Stimulated activated naive CD8-positive, alpha-beta T cell treated with anti-CD3 and anti-CD28 coated beads, Interleukin-15, Interleukin-2, amounts not matched to agents 100 ng/mL and 50 ng/mL, for 24 hours (primary cell): ENCODE measurements at regions not wholly inside any gene's neighbourhood (a gene's known extent, or its start where the extent isn't known, plus 50 kb on each side); places are given as distances from the start of the nearest gene placed in this dataset.

Experiments
- H3K27ac Mint-ChIP-seq: one replicate; pipeline ENCODE4 v1.8.0; 2021; ENCODE audit warnings: mild to moderate bottlenecking, mixed read lengths
- H3K27me3 Mint-ChIP-seq: one replicate; pipeline ENCODE4 v1.8.0; 2021; ENCODE audit warnings: mixed read lengths
- H3K36me3 Mint-ChIP-seq: one replicate; pipeline ENCODE4 v1.8.0; 2021; ENCODE audit warnings: low read depth, mixed read lengths
- H3K4me1 Mint-ChIP-seq: one replicate; pipeline ENCODE4 v1.8.0; 2021; ENCODE audit warnings: low read depth, mixed read lengths
- H3K4me3 Mint-ChIP-seq: one replicate; pipeline ENCODE4 v1.8.0; 2021; ENCODE audit warnings: mild to moderate bottlenecking, mixed read lengths
- H3K9me3 Mint-ChIP-seq: one replicate; pipeline ENCODE4 v1.8.0; 2021; ENCODE audit warnings: mixed read lengths

- H3K4me1 Mint-ChIP-seq = no peaks in the 10 kb centered on the region
- H3K4me3 Mint-ChIP-seq = no peak overlapping the region
- H3K9me3 Mint-ChIP-seq = no peaks in the 10 kb centered on the region
- no peak overlapping the region for H3K27ac Mint-ChIP-seq
- H3K36me3 Mint-ChIP-seq = no peaks in the 10 kb centered on the region
- no peaks in the 10 kb centered on the region for H3K27me3 Mint-ChIP-seq
Observed at GRCh38 chr9:26301659-26302058, 590.9 kb downstream of the CAAP1 start.

GRCh38 chr9:26301046-26301445, 591.6 kb downstream of the CAAP1 start:
- H3K4me1 Mint-ChIP-seq = no peaks in the 10 kb centered on the region

GRCh38 chr9:26296910-26297572, 595.6 kb downstream of the CAAP1 start:
- Mint-ChIP-seq H3K9me3 (no peaks in the 10 kb centered on the region), H3K4me1 (no peaks in the 10 kb centered on the region), H3K27me3 (no peaks in the 10 kb centered on the region), H3K36me3 (no peaks in the 10 kb centered on the region), H3K27ac (no peak overlapping the region), H3K4me3 (no peak overlapping the region)

More at GRCh38 chr9:26301046-26301445, 591.6 kb downstream of the CAAP1 start:
- H3K4me3 Mint-ChIP-seq = no peak overlapping the region
- no peaks in the 10 kb centered on the region for H3K9me3 Mint-ChIP-seq
- H3K27me3 Mint-ChIP-seq = no peaks in the 10 kb centered on the region
- no peak overlapping the region for H3K27ac Mint-ChIP-seq
- H3K36me3 Mint-ChIP-seq = no peaks in the 10 kb centered on the region

- no peaks in the 10 kb centered on the region for H3K36me3 Mint-ChIP-seq
Observed at GRCh38 chr9:26292943-26293342, 599.7 kb downstream of the CAAP1 start.

GRCh38 chr9:26271495-26272122, 593.4 kb upstream of the TUSC1 start:
- H3K27me3 Mint-ChIP-seq = no peaks in the 10 kb centered on the region
- H3K36me3 Mint-ChIP-seq = no peaks in the 10 kb centered on the region
- no peak overlapping the region for H3K4me3 Mint-ChIP-seq
- no peaks in the 10 kb centered on the region for H3K4me1 Mint-ChIP-seq
- peaks cover 6% of the 10 kb centered on the region for H3K9me3 Mint-ChIP-seq
- no peak overlapping the region for H3K27ac Mint-ChIP-seq

More at GRCh38 chr9:26292943-26293342, 599.7 kb downstream of the CAAP1 start:
- H3K27me3 Mint-ChIP-seq = no peaks in the 10 kb centered on the region
- peaks cover 16% of the 10 kb centered on the region for H3K9me3 Mint-ChIP-seq
- no peaks in the 10 kb centered on the region for H3K4me1 Mint-ChIP-seq
- H3K27ac Mint-ChIP-seq = no peak overlapping the region
- no peak overlapping the region for H3K4me3 Mint-ChIP-seq

- Mint-ChIP-seq H3K4me3 (no peak overlapping the region), H3K27ac (no peak overlapping the region), H3K9me3 (peaks cover 3% of the 10 kb centered on the region), H3K36me3 (no peaks in the 10 kb centered on the region), H3K4me1 (no peaks in the 10 kb centered on the region), H3K27me3 (no peaks in the 10 kb centered on the region)
Observed at GRCh38 chr9:26266146-26266793, 588.0 kb upstream of the TUSC1 start.

- Mint-ChIP-seq H3K4me1 (no peaks in the 10 kb centered on the region), H3K9me3 (peaks cover 3% of the 10 kb centered on the region), H3K27me3 (no peaks in the 10 kb centered on the region), H3K27ac (no peak overlapping the region), H3K4me3 (no peak overlapping the region), H3K36me3 (no peaks in the 10 kb centered on the region)
Observed at GRCh38 chr9:26264709-26265601, 586.7 kb upstream of the TUSC1 start.

GRCh38 chr9:26263478-26263877, 585.2 kb upstream of the TUSC1 start:
- H3K4me3 Mint-ChIP-seq = no peak overlapping the region
- H3K27ac Mint-ChIP-seq = no peak overlapping the region

GRCh38 chr9:26262421-26263107, 584.3 kb upstream of the TUSC1 start:
- no peak overlapping the region for H3K4me3 Mint-ChIP-seq
- H3K4me1 Mint-ChIP-seq = no peaks in the 10 kb centered on the region
- no peak overlapping the region for H3K27ac Mint-ChIP-seq
- H3K27me3 Mint-ChIP-seq = no peaks in the 10 kb centered on the region
- H3K9me3 Mint-ChIP-seq = peaks cover 3% of the 10 kb centered on the region
- H3K36me3 Mint-ChIP-seq = no peaks in the 10 kb centered on the region

More at GRCh38 chr9:26263478-26263877, 585.2 kb upstream of the TUSC1 start:
- Mint-ChIP-seq H3K36me3 (no peaks in the 10 kb centered on the region), H3K9me3 (peaks cover 3% of the 10 kb centered on the region), H3K27me3 (no peaks in the 10 kb centered on the region), H3K4me1 (no peaks in the 10 kb centered on the region)

GRCh38 chr9:26261503-26262330, 583.5 kb upstream of the TUSC1 start:
- Mint-ChIP-seq H3K27ac (no peak overlapping the region), H3K9me3 (peaks cover 3% of the 10 kb centered on the region), H3K27me3 (no peaks in the 10 kb centered on the region), H3K4me1 (no peaks in the 10 kb centered on the region), H3K36me3 (no peaks in the 10 kb centered on the region), H3K4me3 (no peak overlapping the region)

GRCh38 chr9:26260238-26260637, 582.0 kb upstream of the TUSC1 start:
- Mint-ChIP-seq H3K4me1 (no peaks in the 10 kb centered on the region), H3K36me3 (no peaks in the 10 kb centered on the region), H3K27me3 (no peaks in the 10 kb centered on the region), H3K4me3 (no peak overlapping the region), H3K9me3 (peaks cover 3% of the 10 kb centered on the region), H3K27ac (no peak overlapping the region)

- Mint-ChIP-seq H3K27ac (no peak overlapping the region), H3K4me1 (no peaks in the 10 kb centered on the region), H3K4me3 (no peak overlapping the region), H3K9me3 (peaks cover 20% of the 10 kb centered on the region), H3K27me3 (no peaks in the 10 kb centered on the region), H3K36me3 (no peaks in the 10 kb centered on the region)
Observed at GRCh38 chr9:26247861-26248260, 569.6 kb upstream of the TUSC1 start.

GRCh38 chr9:26244661-26245451, 566.6 kb upstream of the TUSC1 start:
- H3K9me3 Mint-ChIP-seq = peaks cover 20% of the 10 kb centered on the region
- H3K36me3 Mint-ChIP-seq = no peaks in the 10 kb centered on the region
- no peak overlapping the region for H3K4me3 Mint-ChIP-seq
- H3K27me3 Mint-ChIP-seq = no peaks in the 10 kb centered on the region
- no peak overlapping the region for H3K27ac Mint-ChIP-seq
- H3K4me1 Mint-ChIP-seq = no peaks in the 10 kb centered on the region
